Small intestine (tissue), 7 donors: ENCODE measurements at regions not wholly inside any gene's neighbourhood (a gene's known extent, or its start where the extent isn't known, plus 50 kb on each side); places are given as distances from the start of the nearest gene placed in this dataset.
"Not testable (repeated sequence)": the region's sequence is repeated elsewhere in the genome, so short reads cannot be mapped to it uniquely, and the experiment has no call there.

Experiments used
- DNase-seq, 2 donors: peaks; one replicate each; pipeline versions ENCODE4 v3.0.0 to v3.0.0-alpha.2; 2013
- FAIRE-seq: peaks from 2 replicates; lab custom pipeline; 2012; peaks lifted over from hg19 to GRCh38; lab: Jason Lieb, UNC
- H3K27ac ChIP-seq, 3 donors: one replicate each; pipeline ENCODE4 v1.5.1; 2013; ENCODE audit warnings: low read length in 2 of 3, mild to moderate bottlenecking in 2 of 3, control low read depth in 1 of 3, inconsistent platforms in 1 of 3, low read depth in 1 of 3, moderate library complexity in 1 of 3
- H3K27me3 ChIP-seq, 3 donors: one replicate each; pipeline ENCODE4 v1.6.1; 2013; ENCODE audit warnings: low read length in 3 of 3, inconsistent platforms in 1 of 3; ENCODE audit not compliant: control insufficient read depth in 3 of 3, insufficient read depth in 3 of 3
- H3K36me3 ChIP-seq, 3 donors: one replicate each; pipeline ENCODE4 v1.6.1; 2013; ENCODE audit warnings: low read length in 3 of 3, inconsistent platforms in 1 of 3, low read depth in 1 of 3, mild to moderate bottlenecking in 1 of 3, moderate library complexity in 1 of 3; ENCODE audit not compliant: control insufficient read depth in 3 of 3, insufficient read depth in 2 of 3
- H3K4me1 ChIP-seq, 3 donors: one replicate each; pipeline ENCODE4 v1.6.1; 2013; ENCODE audit warnings: low read length in 2 of 3, inconsistent platforms in 1 of 3, low read depth in 1 of 3, mild to moderate bottlenecking in 1 of 3, moderate library complexity in 1 of 3; ENCODE audit not compliant: control insufficient read depth in 3 of 3, insufficient read depth in 2 of 3
- H3K4me3 ChIP-seq, 3 donors: one replicate each; pipeline ENCODE4 v1.5.1; 2013; ENCODE audit warnings: low read length in 3 of 3, control low read depth in 1 of 3, inconsistent platforms in 1 of 3, low read depth in 1 of 3, mild to moderate bottlenecking in 1 of 3, moderate library complexity in 1 of 3
- H3K9me3 ChIP-seq, 2 donors: one replicate each; pipeline ENCODE4 v1.6.1; 2013; ENCODE audit warnings: low read depth in 1 of 2, low read length in 1 of 2; ENCODE audit not compliant: control insufficient read depth in 2 of 2, insufficient read depth in 1 of 2
- WGBS, 3 donors: extraction: QIAGEN DNeasy Blood & Tissue Kit; methylation state at CpG; one replicate each; pipeline ENCODE4 v1.1.7; 2013; 5-methylcytosine and 5-hydroxymethylcytosine counted together
- donor health status: healthy with polysubstance abuse.
- donor health status: control.
- donor health status: control.
- donor health status: Bipolar disorder and iron deficiency.
- donor health status: healthy.

- H3K9me3 ChIP-seq, result no peaks in the 10 kb centered on the region
- DNase-seq (no peak), FAIRE-seq (no peak)
- no peaks in the 10 kb centered on the region for H3K27me3 ChIP-seq
- H3K27ac ChIP-seq, result no peak overlapping the region
- H3K4me1 ChIP-seq, result peaks cover 0 to 18% (median 2%) of the 10 kb centered on the region in 3 donors
- WGBS, 3 donors, result 88 to 91% (median 90%) methylated on average over 4 of the region's 4 CpGs
- no peaks in the 10 kb centered on the region for H3K36me3 ChIP-seq
- no peak overlapping the region for H3K4me3 ChIP-seq
Observed at GRCh38 chr5:36792560-36793180, 83.9 kb upstream of the NIPBL start.

GRCh38 chr5:36795366-36795765 is 81.2 kb upstream of the NIPBL start:
- no peaks in the 10 kb centered on the region for H3K4me1 ChIP-seq
- H3K4me3 ChIP-seq, result no peak overlapping the region
- no peaks in the 10 kb centered on the region for H3K36me3 ChIP-seq
- H3K9me3 ChIP-seq, result no peaks in the 10 kb centered on the region
- FAIRE-seq (no peak), DNase-seq (no peak)
- H3K27ac ChIP-seq, result no peak overlapping the region
- H3K27me3 ChIP-seq, result no peaks in the 10 kb centered on the region
- 82 to 86% (median 85%) methylated on average over 4 of the region's 4 CpGs for WGBS, 3 donors

DNA sequence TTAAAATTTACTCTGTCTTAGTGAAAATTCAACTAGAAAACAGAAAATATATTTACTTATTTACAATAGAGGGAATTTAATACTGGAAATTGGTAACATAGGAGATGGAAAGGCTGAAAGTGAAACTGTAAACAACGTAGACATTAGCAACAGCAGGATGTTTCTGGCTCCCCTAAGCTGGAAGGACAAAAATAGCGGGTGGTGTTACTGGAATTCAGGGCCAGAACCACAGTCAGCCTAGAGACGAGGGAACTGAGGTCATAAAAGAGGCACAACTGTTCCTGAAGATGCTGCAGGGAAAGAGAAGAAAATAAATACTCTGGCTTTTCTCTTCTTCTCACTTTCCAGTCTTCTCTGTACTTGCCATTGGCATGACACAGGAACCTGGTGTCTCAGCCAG is 80.4 kb upstream of the NIPBL start:
- Histone ChIP-seq H3K36me3 (no peaks in the 10 kb centered on the region), H3K4me1 (no peaks in the 10 kb centered on the region), H3K4me3 (no peak overlapping the region), H3K9me3 (no peaks in the 10 kb centered on the region), H3K27me3 (no peaks in the 10 kb centered on the region), H3K27ac (no peak overlapping the region)
- DNase-seq (no peak), FAIRE-seq (no peak)
- WGBS, 3 donors, result 51 to 60% (median 51%) methylated on average over 3 of the region's 3 CpGs

GRCh38 chr5:36801523-36801922 is 75.0 kb upstream of the NIPBL start:
- no peak for DNase-seq
- Histone ChIP-seq H3K9me3 (no peaks in the 10 kb centered on the region), H3K4me1 (no peaks in the 10 kb centered on the region), H3K36me3 (no peaks in the 10 kb centered on the region), H3K4me3 (no peak overlapping the region), H3K27me3 (no peaks in the 10 kb centered on the region), H3K27ac (no peak overlapping the region)
- FAIRE-seq, result no peak

DNA sequence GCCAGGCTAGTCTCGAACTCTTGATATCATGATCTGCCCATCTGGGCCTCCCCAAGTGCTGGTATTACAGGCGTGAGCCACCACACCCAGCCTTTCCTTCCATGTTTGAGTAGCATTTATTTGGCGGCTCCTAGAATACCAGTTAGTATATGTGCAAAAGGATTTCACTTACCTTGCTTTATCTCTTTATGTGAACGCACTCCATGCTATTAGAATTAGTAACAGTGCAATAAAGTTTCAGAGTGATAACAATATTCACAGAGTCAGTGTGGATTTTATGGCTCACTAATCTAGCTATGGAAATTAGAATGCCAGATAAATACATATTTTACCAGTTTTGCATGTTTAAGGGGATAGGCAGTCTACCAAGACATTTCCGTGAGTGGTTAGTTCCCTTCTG is 74.4 kb upstream of the NIPBL start:
- Histone ChIP-seq H3K27me3 (no peaks in the 10 kb centered on the region), H3K9me3 (no peaks in the 10 kb centered on the region), H3K4me1 (no peaks in the 10 kb centered on the region), H3K4me3 (no peak overlapping the region), H3K36me3 (no peaks in the 10 kb centered on the region), H3K27ac (no peak overlapping the region)
- DNase-seq (peak; percentile 17 to 62), FAIRE-seq (no peak)
- 19 to 59% (median 29%) methylated on average over 5 of the region's 5 CpGs for WGBS, 3 donors

DNA sequence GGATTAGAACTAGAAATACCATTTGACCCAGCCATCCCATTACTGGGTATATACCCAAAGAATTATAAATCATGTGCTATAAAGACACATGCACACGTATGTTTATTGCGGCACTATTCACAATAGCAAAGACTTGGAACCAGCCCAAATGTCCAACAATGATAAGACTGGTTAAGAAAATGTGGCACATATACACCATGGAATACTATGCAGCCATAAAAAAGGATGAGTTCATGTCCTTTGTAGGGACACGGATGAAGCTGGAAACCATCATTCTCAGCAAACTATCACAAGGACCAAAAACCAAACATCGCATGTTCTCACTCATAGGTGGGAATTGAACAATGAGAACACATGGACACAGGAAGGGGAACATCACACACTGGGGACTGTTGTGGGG is 63.3 kb upstream of the NIPBL start:
- H3K27me3 ChIP-seq, DNase-seq, H3K4me1 ChIP-seq, H3K9me3 ChIP-seq, FAIRE-seq, H3K36me3 ChIP-seq, H3K4me3 ChIP-seq, H3K27ac ChIP-seq: not testable (repeated sequence)
- WGBS, 3 donors, result 96 to 97% (median 97%) methylated on average over 4 of the region's 4 CpGs

DNA sequence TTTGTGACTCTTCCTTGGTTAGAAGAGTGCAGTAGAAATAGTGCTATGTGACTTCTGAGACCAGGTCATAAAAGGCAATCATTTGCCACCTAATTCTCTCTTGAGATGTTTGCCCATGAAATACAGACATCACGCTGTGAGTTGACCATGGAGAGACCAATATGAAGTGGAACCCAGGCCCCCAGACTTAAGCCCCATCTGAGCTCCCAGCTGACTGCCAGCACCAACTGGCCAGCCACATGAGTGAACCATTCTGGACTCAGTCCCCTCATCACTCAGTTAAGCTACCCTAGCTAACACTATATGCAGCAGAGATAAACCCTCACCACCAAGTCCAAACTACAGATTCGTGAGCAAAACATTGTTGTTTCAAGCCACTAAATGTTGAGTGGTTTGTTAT is 60.7 kb upstream of the NIPBL start:
- WGBS, 3 donors, result 68 to 77% (median 74%) methylated on average over 2 of the region's 2 CpGs

GRCh38 chr5:36820900-36821299 is 55.7 kb upstream of the NIPBL start:
- DNase-seq, result no peak
- Histone ChIP-seq H3K27me3 (peaks cover 0 to 2% (median 0%) of the 10 kb centered on the region in 3 donors), H3K4me3 (no peak overlapping the region), H3K27ac (no peak overlapping the region), H3K36me3 (no peaks in the 10 kb centered on the region), H3K4me1 (no peaks in the 10 kb centered on the region), H3K9me3 (no peaks in the 10 kb centered on the region)
- WGBS, 3 donors, result 76 to 87% (median 80%) methylated on average over 6 of the region's 6 CpGs
- no peak for FAIRE-seq

More for the DNA sequence above, 60.7 kb upstream of the NIPBL start:
- Histone ChIP-seq H3K9me3 (no peaks in the 10 kb centered on the region), H3K4me1 (no peaks in the 10 kb centered on the region), H3K36me3 (no peaks in the 10 kb centered on the region), H3K4me3 (no peak overlapping the region), H3K27me3 (peaks cover 0 to 2% (median 0%) of the 10 kb centered on the region in 3 donors), H3K27ac (no peak overlapping the region)
- DNase-seq (no peak), FAIRE-seq (no peak)

GRCh38 chr5:36826694-36827093 is 49.9 kb upstream of the NIPBL start:
- no peak overlapping the region for H3K27ac ChIP-seq
- H3K27me3 ChIP-seq, result no peaks in the 10 kb centered on the region
- FAIRE-seq (no peak), DNase-seq (no peak)
- H3K4me3 ChIP-seq, result no peak overlapping the region
- no peaks in the 10 kb centered on the region for H3K4me1 ChIP-seq
- no peaks in the 10 kb centered on the region for H3K36me3 ChIP-seq
- 87 to 90% (median 88%) methylated on average over 2 of the region's 2 CpGs for WGBS, 3 donors
- H3K9me3 ChIP-seq, result no peaks in the 10 kb centered on the region
